ENCODE measurements at regions not wholly inside any gene's neighbourhood (a gene's known extent, or its start where the extent isn't known, plus 50 kb on each side); places are given as distances from the start of the nearest gene placed in this dataset.

GRCh38 chr5:111961862-111962261 lies 204.9 kb upstream of the NREP start (continued):
- TF ChIP-seq, protein P1, sequence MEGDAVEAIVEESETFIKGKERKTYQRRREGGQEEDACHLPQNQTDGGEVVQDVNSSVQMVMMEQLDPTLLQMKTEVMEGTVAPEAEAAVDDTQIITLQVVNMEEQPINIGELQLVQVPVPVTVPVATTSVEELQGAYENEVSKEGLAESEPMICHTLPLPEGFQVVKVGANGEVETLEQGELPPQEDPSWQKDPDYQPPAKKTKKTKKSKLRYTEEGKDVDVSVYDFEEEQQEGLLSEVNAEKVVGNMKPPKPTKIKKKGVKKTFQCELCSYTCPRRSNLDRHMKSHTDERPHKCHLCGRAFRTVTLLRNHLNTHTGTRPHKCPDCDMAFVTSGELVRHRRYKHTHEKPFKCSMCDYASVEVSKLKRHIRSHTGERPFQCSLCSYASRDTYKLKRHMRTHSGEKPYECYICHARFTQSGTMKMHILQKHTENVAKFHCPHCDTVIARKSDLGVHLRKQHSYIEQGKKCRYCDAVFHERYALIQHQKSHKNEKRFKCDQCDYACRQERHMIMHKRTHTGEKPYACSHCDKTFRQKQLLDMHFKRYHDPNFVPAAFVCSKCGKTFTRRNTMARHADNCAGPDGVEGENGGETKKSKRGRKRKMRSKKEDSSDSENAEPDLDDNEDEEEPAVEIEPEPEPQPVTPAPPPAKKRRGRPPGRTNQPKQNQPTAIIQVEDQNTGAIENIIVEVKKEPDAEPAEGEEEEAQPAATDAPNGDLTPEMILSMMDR (conservative IDR thresholded peaks at IDR 0.05; ENCODE audit: low read depth in 2 of 2): no peak
- TF ChIP-seq CREB1 (CRISPR knock-in tag; IDR thresholded peaks at IDR 0.05; ENCODE audit: low read depth): no peak
- TF ChIP-seq, protein P2, sequence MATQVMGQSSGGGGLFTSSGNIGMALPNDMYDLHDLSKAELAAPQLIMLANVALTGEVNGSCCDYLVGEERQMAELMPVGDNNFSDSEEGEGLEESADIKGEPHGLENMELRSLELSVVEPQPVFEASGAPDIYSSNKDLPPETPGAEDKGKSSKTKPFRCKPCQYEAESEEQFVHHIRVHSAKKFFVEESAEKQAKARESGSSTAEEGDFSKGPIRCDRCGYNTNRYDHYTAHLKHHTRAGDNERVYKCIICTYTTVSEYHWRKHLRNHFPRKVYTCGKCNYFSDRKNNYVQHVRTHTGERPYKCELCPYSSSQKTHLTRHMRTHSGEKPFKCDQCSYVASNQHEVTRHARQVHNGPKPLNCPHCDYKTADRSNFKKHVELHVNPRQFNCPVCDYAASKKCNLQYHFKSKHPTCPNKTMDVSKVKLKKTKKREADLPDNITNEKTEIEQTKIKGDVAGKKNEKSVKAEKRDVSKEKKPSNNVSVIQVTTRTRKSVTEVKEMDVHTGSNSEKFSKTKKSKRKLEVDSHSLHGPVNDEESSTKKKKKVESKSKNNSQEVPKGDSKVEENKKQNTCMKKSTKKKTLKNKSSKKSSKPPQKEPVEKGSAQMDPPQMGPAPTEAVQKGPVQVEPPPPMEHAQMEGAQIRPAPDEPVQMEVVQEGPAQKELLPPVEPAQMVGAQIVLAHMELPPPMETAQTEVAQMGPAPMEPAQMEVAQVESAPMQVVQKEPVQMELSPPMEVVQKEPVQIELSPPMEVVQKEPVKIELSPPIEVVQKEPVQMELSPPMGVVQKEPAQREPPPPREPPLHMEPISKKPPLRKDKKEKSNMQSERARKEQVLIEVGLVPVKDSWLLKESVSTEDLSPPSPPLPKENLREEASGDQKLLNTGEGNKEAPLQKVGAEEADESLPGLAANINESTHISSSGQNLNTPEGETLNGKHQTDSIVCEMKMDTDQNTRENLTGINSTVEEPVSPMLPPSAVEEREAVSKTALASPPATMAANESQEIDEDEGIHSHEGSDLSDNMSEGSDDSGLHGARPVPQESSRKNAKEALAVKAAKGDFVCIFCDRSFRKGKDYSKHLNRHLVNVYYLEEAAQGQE (IDR thresholded peaks at IDR 0.05; ENCODE audit: unreplicated experiment): no peak

GRCh38 chr5:111960476-111961215 lies 203.7 kb upstream of the NREP start:
- Mint-ChIP-seq H3K36me3 (ENCODE audit: low read depth) (no peaks in the 10 kb centered on the region), H3K4me3 (no peak overlapping the region), H3K27me3 (ENCODE audit: insufficient read depth, low read depth, poor library complexity) (no peaks in the 10 kb centered on the region), H3K4me1 (no peaks in the 10 kb centered on the region), H3K9me3 (peaks cover 3% of the 10 kb centered on the region; the same call in 1 of the 3 replicates), H3K27ac (no peak overlapping the region)
- TF ChIP-seq EZH2phosphoT487 (IDR thresholded peaks at IDR 0.05; ENCODE audit: unreplicated experiment): no peak
- TF ChIP-seq JUNB (IDR thresholded peaks at IDR 0.05; ENCODE audit: unreplicated experiment): no peak
- ATAC-seq: no peak
- no peak for DNase-seq (ENCODE audit: low spot score)
- Histone ChIP-seq H3K4me3 (no peak overlapping the region), H3F3A (replicated peaks; ENCODE audit: low read depth) (no peaks in the 10 kb centered on the region), H3K27ac (ENCODE audit: low read depth) (no peak overlapping the region), H3K27me3 (ENCODE audit: insufficient read depth) (no peaks in the 10 kb centered on the region), H3K36me3 (ENCODE audit: insufficient read depth) (no peaks in the 10 kb centered on the region), H3K4me1 (ENCODE audit: insufficient read depth) (no peaks in the 10 kb centered on the region), H3K79me2 (replicated peaks; ENCODE audit: insufficient read depth) (no peaks in the 10 kb centered on the region), H3K4me2 (no peak overlapping the region), H2AFZ (no peak overlapping the region), H4K20me1 (replicated peaks; ENCODE audit: insufficient read depth) (no peaks in the 10 kb centered on the region), H3K9me2 (ENCODE audit: insufficient read depth) (no peaks in the 10 kb centered on the region)

GRCh38 chr5:111958851-111959250 lies 201.9 kb upstream of the NREP start:
- H2AFZ ChIP-seq: no peak overlapping the region
- H4K20me1 ChIP-seq (replicated peaks; ENCODE audit: insufficient read depth): no peaks in the 10 kb centered on the region
- Mint-ChIP-seq H3K4me1 (no peaks in the 10 kb centered on the region), H3K36me3 (ENCODE audit: low read depth) (no peaks in the 10 kb centered on the region), H3K27me3 (ENCODE audit: insufficient read depth, low read depth, poor library complexity) (no peaks in the 10 kb centered on the region), H3K27ac (no peak overlapping the region), H3K4me3 (no peak overlapping the region), H3K9me3 (peaks cover 3% of the 10 kb centered on the region; the same call in 1 of the 3 replicates)
- H3K27me3 ChIP-seq (ENCODE audit: insufficient read depth): no peaks in the 10 kb centered on the region
- H3K4me3 ChIP-seq: no peak overlapping the region
- no peaks in the 10 kb centered on the region for H3K9me2 ChIP-seq (ENCODE audit: insufficient read depth)
- H3K4me2 ChIP-seq: no peak overlapping the region
- no peaks in the 10 kb centered on the region for H3K79me2 ChIP-seq (replicated peaks; ENCODE audit: insufficient read depth)
- DNase-seq (ENCODE audit: low spot score) (no peak), ATAC-seq (no peak)
- no peaks in the 10 kb centered on the region for H3K36me3 ChIP-seq (ENCODE audit: insufficient read depth)
- H3F3A ChIP-seq (replicated peaks; ENCODE audit: low read depth): no peaks in the 10 kb centered on the region
- no peak overlapping the region for H3K27ac ChIP-seq (ENCODE audit: low read depth)
- H3K4me1 ChIP-seq (ENCODE audit: insufficient read depth): no peaks in the 10 kb centered on the region
- no peak for TF ChIP-seq STAT1 (IDR thresholded peaks at IDR 0.05; ENCODE audit: unreplicated experiment)
- TF ChIP-seq, protein P1 (conservative IDR thresholded peaks at IDR 0.05; ENCODE audit: low read depth in 2 of 2): no peak
- no peak for TF ChIP-seq POLR2AphosphoS5 (IDR thresholded peaks at IDR 0.05; ENCODE audit: low read depth)
- no peak for TF ChIP-seq ETS1 (IDR thresholded peaks at IDR 0.05)
- TF ChIP-seq ZNF331 (CRISPR knock-in tag; IDR thresholded peaks at IDR 0.05; ENCODE audit: low read depth): no peak
- TF ChIP-seq NANOG (IDR thresholded peaks at IDR 0.05; ENCODE audit: borderline replicate concordance): no peak
- TF ChIP-seq JUNB (IDR thresholded peaks at IDR 0.05; ENCODE audit: unreplicated experiment): no peak

All from GM23338 (cell line).